ENCODE measurements at regions not wholly inside any gene's neighbourhood (a gene's known extent, or its start where the extent isn't known, plus 50 kb on each side); places are given as distances from the start of the nearest gene placed in this dataset.

- Histone ChIP-seq H3K27me3 (ENCODE audit: control insufficient read depth, insufficient read depth, low read length) (no peaks in the 10 kb centered on the region), H3K27ac (ENCODE audit: low read length) (no peak overlapping the region), H3K4me1 (ENCODE audit: control insufficient read depth, insufficient read depth, low read length) (no peaks in the 10 kb centered on the region), H3K9me3 (ENCODE audit: control insufficient read depth, low read depth, low read length) (no peaks in the 10 kb centered on the region), H3K4me3 (ENCODE audit: low read length) (no peak overlapping the region), H3K36me3 (ENCODE audit: control insufficient read depth, insufficient read depth, low read length) (no peaks in the 10 kb centered on the region)
- no peak for DNase-seq
Measured at GRCh38 chr11:90947930-90948329, 725.1 kb upstream of the CHORDC1 start.

DNA sequence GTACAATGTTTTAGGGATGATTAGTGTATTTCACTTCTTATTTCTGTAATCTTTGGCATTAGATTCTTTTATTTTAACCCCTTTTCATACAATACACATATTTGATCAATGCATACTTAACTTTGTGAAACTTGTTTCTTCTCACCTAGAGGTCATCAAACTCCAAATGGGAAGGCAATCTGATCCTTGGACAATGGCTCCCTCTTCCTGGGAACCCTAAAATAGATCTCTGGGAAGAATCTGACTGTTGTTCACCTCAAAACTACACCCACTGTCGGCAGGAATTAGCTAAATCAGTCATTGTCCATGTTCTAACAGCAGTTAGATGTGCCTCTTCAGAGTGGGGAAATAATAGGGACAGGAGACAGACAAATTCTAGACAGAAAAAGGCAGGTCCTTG is 707.4 kb upstream of the CHORDC1 start:
- Histone ChIP-seq H3K36me3 (ENCODE audit: control insufficient read depth, insufficient read depth, low read length) (no peaks in the 10 kb centered on the region), H3K9me3 (ENCODE audit: control insufficient read depth, low read depth, low read length) (no peaks in the 10 kb centered on the region), H3K4me1 (ENCODE audit: control insufficient read depth, insufficient read depth, low read length) (no peaks in the 10 kb centered on the region), H3K4me3 (ENCODE audit: low read length) (no peak overlapping the region), H3K27ac (ENCODE audit: low read length) (no peak overlapping the region), H3K27me3 (ENCODE audit: control insufficient read depth, insufficient read depth, low read length) (no peaks in the 10 kb centered on the region)
- WGBS (ENCODE audit: insufficient coverage, low lambda C conversion rate): no CpG with 5 or more reads among the region's 1 CpG
- DNase-seq: no peak

DNA sequence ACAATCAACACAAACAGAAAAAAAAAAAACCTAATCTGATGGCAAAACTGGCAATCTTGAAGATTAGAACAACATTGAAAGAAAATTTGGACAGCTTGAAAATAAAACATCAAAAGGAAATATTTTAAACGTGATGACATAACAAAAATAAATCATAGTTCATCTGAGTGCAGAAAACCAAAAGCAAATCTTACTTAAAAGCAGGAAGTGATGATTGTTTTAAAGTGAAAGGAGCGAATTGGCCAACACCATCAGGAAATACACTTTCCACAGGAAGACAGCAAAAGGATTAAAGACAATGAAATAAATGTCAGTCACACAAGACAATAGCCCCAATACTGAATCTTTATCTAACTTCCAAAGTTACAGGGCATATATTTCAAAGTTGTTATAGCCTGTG is 696.5 kb upstream of the CHORDC1 start:
- H3K4me3 ChIP-seq (ENCODE audit: low read length): no peak overlapping the region
- H3K36me3 ChIP-seq (ENCODE audit: control insufficient read depth, insufficient read depth, low read length): no peaks in the 10 kb centered on the region
- no peak for DNase-seq
- H3K4me1 ChIP-seq (ENCODE audit: control insufficient read depth, insufficient read depth, low read length): no peaks in the 10 kb centered on the region
- no peaks in the 10 kb centered on the region for H3K27me3 ChIP-seq (ENCODE audit: control insufficient read depth, insufficient read depth, low read length)
- H3K27ac ChIP-seq (ENCODE audit: low read length): no peak overlapping the region
- 42% methylated on average over 2 of the region's 2 CpGs for WGBS (ENCODE audit: insufficient coverage, low lambda C conversion rate)
- no peaks in the 10 kb centered on the region for H3K9me3 ChIP-seq (ENCODE audit: control insufficient read depth, low read depth, low read length)

- no peak overlapping the region for H3K4me3 ChIP-seq (ENCODE audit: low read length)
- H3K4me1 ChIP-seq (ENCODE audit: control insufficient read depth, insufficient read depth, low read length): no peaks in the 10 kb centered on the region
- H3K27me3 ChIP-seq (ENCODE audit: control insufficient read depth, insufficient read depth, low read length): no peaks in the 10 kb centered on the region
- H3K36me3 ChIP-seq (ENCODE audit: control insufficient read depth, insufficient read depth, low read length): no peaks in the 10 kb centered on the region
- no peaks in the 10 kb centered on the region for H3K9me3 ChIP-seq (ENCODE audit: control insufficient read depth, low read depth, low read length)
- H3K27ac ChIP-seq (ENCODE audit: low read length): no peak overlapping the region
- no peak for DNase-seq
Measured at GRCh38 chr11:90916706-90917105, 693.9 kb upstream of the CHORDC1 start.

DNA sequence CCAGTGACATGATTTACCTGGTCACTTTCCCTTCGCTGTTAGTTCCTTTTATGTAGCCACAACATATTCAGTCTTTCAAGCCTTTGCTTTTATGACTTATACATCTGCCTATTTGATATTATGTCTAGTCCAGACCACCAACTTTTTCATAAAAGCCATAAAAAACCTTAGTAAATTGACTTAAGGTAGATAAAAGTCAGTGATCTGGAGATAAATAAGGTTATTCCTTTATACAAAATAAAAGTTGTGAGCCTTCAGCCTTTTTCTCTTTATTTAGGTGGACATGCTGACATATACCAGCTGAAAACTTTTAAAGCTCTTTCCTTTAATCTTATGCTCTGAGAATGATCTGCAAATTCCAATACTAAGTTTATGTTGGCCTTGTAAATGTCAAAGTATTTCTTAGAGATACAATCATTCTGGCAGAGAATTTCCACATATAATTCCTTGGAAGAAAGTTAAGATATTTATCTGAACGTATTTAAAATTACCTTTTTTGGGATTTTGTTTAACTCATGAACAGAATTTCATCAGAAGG is 690.4 kb upstream of the CHORDC1 start:
- Histone ChIP-seq H3K27me3 (ENCODE audit: control insufficient read depth, insufficient read depth, low read length) (no peaks in the 10 kb centered on the region), H3K27ac (ENCODE audit: low read length) (no peak overlapping the region), H3K36me3 (ENCODE audit: control insufficient read depth, insufficient read depth, low read length) (no peaks in the 10 kb centered on the region), H3K9me3 (ENCODE audit: control insufficient read depth, low read depth, low read length) (no peaks in the 10 kb centered on the region), H3K4me1 (ENCODE audit: control insufficient read depth, insufficient read depth, low read length) (no peaks in the 10 kb centered on the region), H3K4me3 (ENCODE audit: low read length) (no peak overlapping the region)
- DNase-seq: no peak
- WGBS (ENCODE audit: insufficient coverage, low lambda C conversion rate): 94% methylated on average over 2 of the region's 2 CpGs

GRCh38 chr11:90912631-90913030 is 689.8 kb upstream of the CHORDC1 start:
- no peaks in the 10 kb centered on the region for H3K36me3 ChIP-seq (ENCODE audit: control insufficient read depth, insufficient read depth, low read length)
- H3K27me3 ChIP-seq (ENCODE audit: control insufficient read depth, insufficient read depth, low read length): no peaks in the 10 kb centered on the region
- 100% methylated on average over 1 of the region's 5 CpGs for WGBS (ENCODE audit: insufficient coverage, low lambda C conversion rate)
- H3K9me3 ChIP-seq (ENCODE audit: control insufficient read depth, low read depth, low read length): no peaks in the 10 kb centered on the region
- no peak for DNase-seq
- no peak overlapping the region for H3K27ac ChIP-seq (ENCODE audit: low read length)
- no peaks in the 10 kb centered on the region for H3K4me1 ChIP-seq (ENCODE audit: control insufficient read depth, insufficient read depth, low read length)
- H3K4me3 ChIP-seq (ENCODE audit: low read length): no peak overlapping the region

- WGBS (ENCODE audit: insufficient coverage, low lambda C conversion rate): 92% methylated on average over 2 of the region's 2 CpGs
- Histone ChIP-seq H3K27me3 (ENCODE audit: control insufficient read depth, insufficient read depth, low read length) (no peaks in the 10 kb centered on the region), H3K36me3 (ENCODE audit: control insufficient read depth, insufficient read depth, low read length) (no peaks in the 10 kb centered on the region)
Measured at GRCh38 chr11:90911192-90911591, 688.3 kb upstream of the CHORDC1 start.

GRCh38 chr11:90908074-90908473 is 685.2 kb upstream of the CHORDC1 start:
- Histone ChIP-seq H3K4me1 (ENCODE audit: control insufficient read depth, insufficient read depth, low read length) (no peaks in the 10 kb centered on the region), H3K27me3 (ENCODE audit: control insufficient read depth, insufficient read depth, low read length) (no peaks in the 10 kb centered on the region), H3K4me3 (ENCODE audit: low read length) (no peak overlapping the region), H3K9me3 (ENCODE audit: control insufficient read depth, low read depth, low read length) (no peaks in the 10 kb centered on the region), H3K36me3 (ENCODE audit: control insufficient read depth, insufficient read depth, low read length) (no peaks in the 10 kb centered on the region), H3K27ac (ENCODE audit: low read length) (no peak overlapping the region)
- no peak for DNase-seq
- 17% methylated on average over 1 of the region's 3 CpGs for WGBS (ENCODE audit: insufficient coverage, low lambda C conversion rate)

More at GRCh38 chr11:90911192-90911591, 688.3 kb upstream of the CHORDC1 start:
- Histone ChIP-seq H3K27ac (ENCODE audit: low read length) (no peak overlapping the region), H3K4me3 (ENCODE audit: low read length) (no peak overlapping the region), H3K9me3 (ENCODE audit: control insufficient read depth, low read depth, low read length) (no peaks in the 10 kb centered on the region), H3K4me1 (ENCODE audit: control insufficient read depth, insufficient read depth, low read length) (no peaks in the 10 kb centered on the region)
- DNase-seq: no peak

DNA sequence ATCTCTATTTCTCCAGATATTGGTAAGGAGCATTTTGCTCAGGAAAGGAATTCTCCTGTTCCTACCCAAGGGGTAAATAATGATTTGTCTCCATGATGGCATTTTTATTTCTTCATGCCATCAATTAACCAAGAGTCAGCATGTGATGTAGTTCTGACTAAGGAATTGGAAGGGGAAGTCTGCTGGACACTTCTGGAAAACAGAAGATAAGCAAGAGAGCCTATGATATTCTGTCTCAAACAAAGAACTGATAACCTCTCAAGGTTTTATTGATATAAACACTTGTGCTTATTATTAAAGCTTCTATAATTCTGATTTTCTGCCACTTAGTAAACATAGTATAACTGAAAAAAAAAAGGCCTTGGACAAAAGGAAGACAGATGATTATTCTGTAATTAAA is 673.0 kb upstream of the CHORDC1 start:
- Histone ChIP-seq H3K4me1 (ENCODE audit: control insufficient read depth, insufficient read depth, low read length) (no peaks in the 10 kb centered on the region), H3K36me3 (ENCODE audit: control insufficient read depth, insufficient read depth, low read length) (no peaks in the 10 kb centered on the region), H3K27ac (ENCODE audit: low read length) (no peak overlapping the region), H3K4me3 (ENCODE audit: low read length) (no peak overlapping the region), H3K27me3 (ENCODE audit: control insufficient read depth, insufficient read depth, low read length) (no peaks in the 10 kb centered on the region), H3K9me3 (ENCODE audit: control insufficient read depth, low read depth, low read length) (no peaks in the 10 kb centered on the region)
- DNase-seq: no peak

DNA sequence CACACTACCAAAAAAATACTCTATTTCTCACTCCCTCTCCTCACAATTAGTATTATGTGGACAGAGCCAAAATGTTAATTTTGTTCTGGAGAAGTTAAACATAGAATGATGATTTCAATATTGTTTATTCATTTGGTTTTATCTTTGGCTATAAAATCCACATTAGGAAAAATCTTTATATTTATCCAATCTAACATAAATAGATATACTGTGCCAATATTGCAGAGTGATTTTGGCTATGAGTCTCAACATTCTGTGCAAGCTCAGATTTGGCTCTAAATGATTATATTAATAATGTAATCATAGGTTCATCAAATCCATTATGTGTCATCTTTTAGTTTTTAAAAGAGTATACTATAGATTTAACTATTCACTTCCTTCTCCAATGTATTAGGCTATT is 667.5 kb upstream of the CHORDC1 start:
- H3K27me3 ChIP-seq (ENCODE audit: control insufficient read depth, insufficient read depth, low read length): no peaks in the 10 kb centered on the region
- H3K9me3 ChIP-seq (ENCODE audit: control insufficient read depth, low read depth, low read length): no peaks in the 10 kb centered on the region
- no peak overlapping the region for H3K4me3 ChIP-seq (ENCODE audit: low read length)
- H3K36me3 ChIP-seq (ENCODE audit: control insufficient read depth, insufficient read depth, low read length): no peaks in the 10 kb centered on the region
- no peak overlapping the region for H3K27ac ChIP-seq (ENCODE audit: low read length)
- no peaks in the 10 kb centered on the region for H3K4me1 ChIP-seq (ENCODE audit: control insufficient read depth, insufficient read depth, low read length)
- DNase-seq: no peak

DNA sequence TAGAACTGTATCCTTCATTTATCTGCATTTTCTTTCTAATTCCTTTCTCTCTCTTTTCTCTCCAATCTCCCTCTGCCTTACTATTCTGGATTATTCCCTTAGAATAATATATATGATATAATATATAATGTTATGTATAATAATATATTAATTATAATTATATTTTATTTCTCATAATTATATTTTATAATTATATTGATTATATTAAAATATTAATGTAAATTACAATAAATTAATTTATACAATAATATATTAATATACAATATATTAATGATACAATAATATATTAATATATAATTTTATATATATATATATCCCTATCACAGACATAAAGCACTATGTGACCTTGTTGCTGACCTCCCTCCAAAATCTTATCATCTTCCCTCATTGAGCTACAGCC is 661.3 kb upstream of the CHORDC1 start:
- H3K27ac ChIP-seq (ENCODE audit: low read length): no peak overlapping the region
- DNase-seq: no peak
- no peaks in the 10 kb centered on the region for H3K4me1 ChIP-seq (ENCODE audit: control insufficient read depth, insufficient read depth, low read length)
- no peaks in the 10 kb centered on the region for H3K36me3 ChIP-seq (ENCODE audit: control insufficient read depth, insufficient read depth, low read length)
- no peaks in the 10 kb centered on the region for H3K27me3 ChIP-seq (ENCODE audit: control insufficient read depth, insufficient read depth, low read length)
- H3K9me3 ChIP-seq (ENCODE audit: control insufficient read depth, low read depth, low read length): no peaks in the 10 kb centered on the region
- no peak overlapping the region for H3K4me3 ChIP-seq (ENCODE audit: low read length)
